ENCODE measurements at regions not wholly inside any gene's neighbourhood (a gene's known extent, or its start where the extent isn't known, plus 50 kb on each side); places are given as distances from the start of the nearest gene placed in this dataset.

DNA sequence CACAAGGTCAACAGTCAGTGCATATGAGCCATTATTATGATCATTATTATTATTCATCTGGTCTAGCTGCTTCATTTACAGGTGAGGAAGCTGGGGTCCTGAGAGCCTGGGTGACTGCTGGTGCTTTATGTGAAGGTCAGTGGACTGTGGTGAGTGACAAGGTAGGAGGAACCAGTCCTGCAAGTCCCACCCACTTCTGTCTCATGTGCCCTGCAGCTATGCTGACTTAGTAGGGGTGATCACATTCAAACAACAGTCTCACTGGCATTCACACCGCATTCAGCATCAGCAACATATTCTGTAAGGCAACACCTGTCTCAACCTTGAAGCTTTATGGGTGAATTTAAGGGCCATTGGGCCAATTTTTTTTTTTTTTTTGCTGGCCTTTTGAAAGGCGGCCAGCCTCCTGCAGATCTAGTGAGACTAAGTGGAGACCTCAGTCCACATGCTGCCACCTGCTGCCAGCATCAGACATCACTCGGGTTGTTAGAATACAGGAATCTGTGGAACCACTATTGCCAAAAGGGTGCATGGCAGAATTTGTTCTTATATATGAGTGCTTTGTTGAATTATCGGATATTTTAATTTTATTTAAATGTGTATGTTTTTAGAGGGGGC, 59.9 kb upstream of the CACNA1E start (continued):
- no peak for TF ChIP-seq ZNF343 (CRISPR knock-in tag; IDR thresholded peaks at IDR 0.05)
- TF ChIP-seq ZKSCAN8 (CRISPR knock-in tag; IDR thresholded peaks at IDR 0.05; ENCODE audit: borderline replicate concordance), result no peak
- peak; percentile 39; the same call in 1 of the 2 replicates for TF ChIP-seq SMC3 (IDR thresholded peaks at IDR 0.05; ENCODE audit: low read length)
- no peak for TF ChIP-seq ZBTB33 (CRISPR knock-in tag; IDR thresholded peaks at IDR 0.05)
- no peak for TF ChIP-seq ZNF124 (CRISPR knock-in tag; IDR thresholded peaks at IDR 0.05)
- TF ChIP-seq AKNA (CRISPR knock-in tag; IDR thresholded peaks at IDR 0.05; ENCODE audit: borderline replicate concordance), result no peak
- TF ChIP-seq ISX (CRISPR knock-in tag; conservative IDR thresholded peaks at IDR 0.05), result no peak
